B cell (primary cell): ENCODE measurements at regions not wholly inside any gene's neighbourhood (a gene's known extent, or its start where the extent isn't known, plus 50 kb on each side); places are given as distances from the start of the nearest gene placed in this dataset.

Experiments
- CTCF ChIP-seq: fragments of 200-600 bp; IDR thresholded peaks from one replicate; pipeline ENCODE4 v1.8.0; 2022; ENCODE audit warnings: antibody characterized with exemption, mild to moderate bottlenecking
- EZH2 ChIP-seq: IDR thresholded peaks from 2 replicates; pipeline ENCODE4 v1.6.1; 2012; ENCODE audit warnings: borderline replicate concordance, low read depth, mild to moderate bottlenecking, moderate library complexity, low read length; ENCODE audit not compliant: insufficient read depth, poor library complexity, severe bottlenecking

GRCh38 chr9:103900466-103900865 lies 193.6 kb upstream of the SMC2 start:
- no peak for TF ChIP-seq EZH2
- no peak for TF ChIP-seq CTCF
